Glutamatergic neuron (in vitro differentiated cells): ENCODE measurements at regions not wholly inside any gene's neighbourhood (a gene's known extent, or its start where the extent isn't known, plus 50 kb on each side); places are given as distances from the start of the nearest gene placed in this dataset.

Source experiments
- DNase-seq: peaks from one replicate; pipeline ENCODE4 v3.0.0; 2022
- H3K27ac Mint-ChIP-seq: one replicate; pipeline ENCODE4 v1.8.0; 2020; ENCODE audit warnings: mild to moderate bottlenecking, mixed read lengths, inconsistent platforms; ENCODE audit not compliant: unreplicated experiment
- H3K27me3 Mint-ChIP-seq: one replicate; pipeline ENCODE4 v1.8.0; 2020; ENCODE audit warnings: mild to moderate bottlenecking, moderate library complexity, mixed read lengths, inconsistent platforms; ENCODE audit not compliant: unreplicated experiment
- H3K36me3 Mint-ChIP-seq: one replicate; pipeline ENCODE4 v1.8.0; 2020; ENCODE audit warnings: mild to moderate bottlenecking, mixed read lengths, inconsistent platforms; ENCODE audit not compliant: unreplicated experiment
- H3K4me1 Mint-ChIP-seq: one replicate; pipeline ENCODE4 v1.8.0; 2020; ENCODE audit warnings: mild to moderate bottlenecking, low read depth, mixed read lengths, inconsistent platforms; ENCODE audit not compliant: unreplicated experiment
- H3K4me3 Mint-ChIP-seq: one replicate; pipeline ENCODE4 v1.8.0; 2020; ENCODE audit warnings: mild to moderate bottlenecking, mixed read lengths, inconsistent platforms; ENCODE audit not compliant: unreplicated experiment
- H3K9me3 Mint-ChIP-seq: one replicate; pipeline ENCODE4 v1.8.0; 2020; ENCODE audit warnings: mild to moderate bottlenecking, moderate library complexity, mixed read lengths, inconsistent platforms; ENCODE audit not compliant: unreplicated experiment
- CTCF ChIP-seq: fragments of 200-600 bp; sonication (generic); IDR thresholded peaks from one replicate; pipeline ENCODE4 v1.5.0; 2021; ENCODE audit not compliant: partially characterized antibody, unreplicated experiment

GRCh38 chr18:38602341-38602740 is 1036.7 kb upstream of the CELF4 start:
- Mint-ChIP-seq H3K9me3 (no peaks in the 10 kb centered on the region), H3K4me1 (peaks cover 10% of the 10 kb centered on the region), H3K27ac (no peak overlapping the region), H3K36me3 (no peaks in the 10 kb centered on the region), H3K27me3 (no peaks in the 10 kb centered on the region), H3K4me3 (no peak overlapping the region)
- no peak for DNase-seq
- TF ChIP-seq CTCF: no peak

DNA sequence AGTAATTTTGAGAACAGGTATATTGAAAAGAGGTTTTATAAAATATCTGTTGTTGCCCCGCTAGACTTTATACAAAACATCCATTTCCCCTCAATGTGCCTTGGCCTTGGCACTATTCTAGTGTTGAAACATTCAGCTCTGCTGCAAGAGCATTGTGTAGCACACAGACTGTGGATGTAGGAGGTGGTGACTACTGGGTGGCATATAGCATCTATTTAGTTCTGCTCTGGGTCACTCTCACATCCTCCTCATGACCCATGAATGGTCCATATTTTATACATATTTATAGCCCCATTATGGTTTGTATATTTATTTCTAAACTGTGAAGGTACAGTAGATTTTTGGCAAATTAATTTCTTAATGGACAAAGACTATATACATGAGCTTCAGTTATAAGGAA is 1022.0 kb upstream of the CELF4 start:
- H3K36me3 Mint-ChIP-seq: no peaks in the 10 kb centered on the region
- H3K27ac Mint-ChIP-seq: no peak overlapping the region

GRCh38 chr18:38586327-38586726 is 1020.7 kb upstream of the CELF4 start:
- no peaks in the 10 kb centered on the region for H3K36me3 Mint-ChIP-seq
- no peak overlapping the region for H3K4me3 Mint-ChIP-seq
- DNase-seq: no peak
- no peaks in the 10 kb centered on the region for H3K4me1 Mint-ChIP-seq
- no peaks in the 10 kb centered on the region for H3K27me3 Mint-ChIP-seq
- TF ChIP-seq CTCF: no peak
- no peaks in the 10 kb centered on the region for H3K9me3 Mint-ChIP-seq
- H3K27ac Mint-ChIP-seq: no peak overlapping the region

More for the DNA sequence above, 1022.0 kb upstream of the CELF4 start:
- Mint-ChIP-seq H3K4me3 (no peak overlapping the region), H3K27me3 (no peaks in the 10 kb centered on the region), H3K4me1 (no peaks in the 10 kb centered on the region), H3K9me3 (no peaks in the 10 kb centered on the region)
- DNase-seq: no peak
- TF ChIP-seq CTCF: no peak

GRCh38 chr18:38579764-38580163 is 1014.2 kb upstream of the CELF4 start:
- TF ChIP-seq CTCF: no peak
- Mint-ChIP-seq H3K9me3 (no peaks in the 10 kb centered on the region), H3K36me3 (peaks cover 4% of the 10 kb centered on the region), H3K27me3 (no peaks in the 10 kb centered on the region), H3K4me3 (no peak overlapping the region), H3K4me1 (no peaks in the 10 kb centered on the region), H3K27ac (no peak overlapping the region)
- no peak for DNase-seq

DNA sequence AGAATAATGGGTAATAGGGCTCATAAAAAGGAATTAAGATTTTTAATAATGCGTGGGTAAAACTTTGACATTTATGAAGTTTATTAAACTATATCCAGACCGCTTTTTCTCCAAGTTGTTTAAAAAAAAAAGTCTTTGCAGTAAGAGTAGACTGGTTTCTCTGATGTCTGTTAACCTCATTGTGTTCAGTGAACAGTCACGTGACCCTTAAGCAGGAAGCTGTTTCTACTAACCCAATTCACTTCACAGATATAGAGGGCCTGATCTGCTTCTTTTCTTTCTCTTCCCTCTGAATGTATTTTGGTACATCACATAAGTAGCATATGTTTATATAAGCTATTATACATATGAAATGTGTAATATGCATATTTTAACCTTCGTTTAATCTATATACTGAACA is 1011.3 kb upstream of the CELF4 start:
- no peak for DNase-seq
- Mint-ChIP-seq H3K9me3 (no peaks in the 10 kb centered on the region), H3K4me1 (peaks cover 3% of the 10 kb centered on the region), H3K27ac (no peak overlapping the region), H3K27me3 (no peaks in the 10 kb centered on the region), H3K4me3 (no peak overlapping the region), H3K36me3 (peaks cover 4% of the 10 kb centered on the region)
- TF ChIP-seq CTCF: no peak
